SK-N-SH (cell line): ENCODE measurements at regions not wholly inside any gene's neighbourhood (a gene's known extent, or its start where the extent isn't known, plus 50 kb on each side); places are given as distances from the start of the nearest gene placed in this dataset.

Source experiments
- CTCF ChIA-PET: fragments of 300-600, 350-600 bp; formaldehyde crosslinking; extraction: SDS; loops from one replicate; lab custom pipeline; 2021; lab: Yijun Ruan, JAX
- POLR2A ChIA-PET: fragments of 350-600 bp; sonication (Branson Sonifier 250); formaldehyde crosslinking; extraction: SDS; loops from one replicate; lab custom pipeline; 2020; ENCODE audit warnings: antibody characterized with exemption, inconsistent platforms; lab: Yijun Ruan, JAX
- DNase-seq: peaks from one replicate; pipeline ENCODE4 v3.0.0; 2012
- H2AFZ ChIP-seq: fragments of 200-600 bp; sonication (generic); 2 replicates; pipeline ENCODE4 v1.8.1; 2016; ENCODE audit warnings: antibody characterized with exemption, mild to moderate bottlenecking, low read depth
- H3F3A ChIP-seq: fragments of 200-600 bp; sonication (generic); replicated peaks from 2 replicates; pipeline ENCODE3; 2016; ENCODE audit warnings: antibody characterized with exemption, mild to moderate bottlenecking; ENCODE audit not compliant: insufficient read depth
- H3K27ac ChIP-seq, 2 experiments: fragments of 200-500 bp in 1 of 2; fragments of 200-600 bp in 1 of 2; sonication (Bioruptor generic) in 1 of 2; sonication (generic), shearing (Covaris generic) in 1 of 2; 2 replicates each; pipeline versions ENCODE4 v1.5.1 to v1.6.1; 2014 to 2016; ENCODE audit warnings: low read depth in 2 of 2, inconsistent platforms in 1 of 2, low read length in 1 of 2, mild to moderate bottlenecking in 1 of 2, mixed read lengths in 1 of 2
- H3K27me3 ChIP-seq: fragments of 200-600 bp; sonication (generic), shearing (Covaris generic); 2 replicates; pipeline ENCODE4 v1.6.1; 2016; ENCODE audit warnings: mixed run types; ENCODE audit not compliant: insufficient read depth
- H3K36me3 ChIP-seq, 2 experiments: fragments of 200-500 bp in 1 of 2; fragments of 200-600 bp in 1 of 2; sonication (Bioruptor generic) in 1 of 2; sonication (generic) in 1 of 2; replicated peaks in 1 of 2; 2 replicates each; pipeline versions ENCODE3 to v1.5.1; 2014 to 2016; ENCODE audit warnings: low read length in 1 of 2, mild to moderate bottlenecking in 1 of 2; ENCODE audit not compliant: insufficient read depth in 2 of 2, control insufficient read depth in 1 of 2
- H3K4me1 ChIP-seq, 2 experiments: fragments of 200-500 bp in 1 of 2; fragments of 200-600 bp in 1 of 2; sonication (Bioruptor generic) in 1 of 2; sonication (generic), shearing (Covaris generic) in 1 of 2; 2 replicates each; pipeline versions ENCODE4 v1.5.1 to v1.6.1; 2014 to 2016; ENCODE audit warnings: low read depth in 1 of 2, low read length in 1 of 2, mixed run types in 1 of 2; ENCODE audit not compliant: insufficient read depth in 2 of 2, control insufficient read depth in 1 of 2
- H3K4me2 ChIP-seq: fragments of 200-600 bp; sonication (generic), shearing (Covaris generic); 2 replicates; pipeline ENCODE4 v1.6.1; 2017; ENCODE audit warnings: mixed run types
- H3K4me3 ChIP-seq, 2 experiments: fragments of 200-500 bp in 1 of 2; fragments of 200-600 bp in 1 of 2; sonication (Bioruptor generic) in 1 of 2; sonication (generic), shearing (Covaris generic) in 1 of 2; 2 replicates each; pipeline versions ENCODE4 v1.5.1 to v1.8.1; 2014 to 2016; ENCODE audit warnings: low read depth in 2 of 2, inconsistent platforms in 1 of 2, low read length in 1 of 2, mild to moderate bottlenecking in 1 of 2, mixed read lengths in 1 of 2, moderate library complexity in 1 of 2
- H3K79me2 ChIP-seq: fragments of 200-600 bp; sonication (generic); 2 replicates; pipeline ENCODE4 v1.8.1; 2017; ENCODE audit warnings: mild to moderate bottlenecking; ENCODE audit not compliant: insufficient read depth
- H3K9ac ChIP-seq: fragments of 200-600 bp; sonication (generic); 2 replicates; pipeline ENCODE4 v1.6.1; 2017; ENCODE audit warnings: mixed run types
- H3K9me2 ChIP-seq: fragments of 200-600 bp; sonication (generic); 2 replicates; pipeline ENCODE4 v1.6.1; 2017; ENCODE audit warnings: mixed run types
- H3K9me3 ChIP-seq: fragments of 200-600 bp; sonication (generic); 2 replicates; pipeline ENCODE4 v1.6.1; 2017; ENCODE audit warnings: mixed run types, mild to moderate bottlenecking, moderate library complexity
- H4K20me1 ChIP-seq: fragments of 200-600 bp; sonication (generic); 2 replicates; pipeline ENCODE4 v1.6.1; 2017; ENCODE audit warnings: mild to moderate bottlenecking, mixed run types; ENCODE audit not compliant: insufficient read depth
- EP300 ChIP-seq, 2 experiments: IDR thresholded peaks; 2 replicates each; pipeline versions ENCODE4 v1.4.0 to v1.6.1; 2012; ENCODE audit warnings: borderline replicate concordance in 1 of 2, low read depth in 1 of 2, low read length in 1 of 2
- FOXJ3 ChIP-seq: sonication (generic); formaldehyde crosslinking; IDR thresholded peaks from 2 replicates; pipeline ENCODE4 v1.5.1; 2020; ENCODE audit warnings: mild to moderate bottlenecking, missing genetic modification reagents
- IRF3 ChIP-seq: fragments of 150-350 bp; IDR thresholded peaks from 2 replicates; pipeline ENCODE4 v1.6.1; 2016; ENCODE audit warnings: mild to moderate bottlenecking, low read depth, low read length
- RCOR1 ChIP-seq: fragments of 150-350 bp; IDR thresholded peaks from 2 replicates; pipeline ENCODE4 v1.6.1; 2017; ENCODE audit warnings: antibody characterized with exemption, low read length
- REST ChIP-seq: IDR thresholded peaks from 2 replicates; pipeline ENCODE4 v1.6.1; 2012; ENCODE audit warnings: mild to moderate bottlenecking, low read depth, low read length, moderate library complexity
- RFX5 ChIP-seq: IDR thresholded peaks from 2 replicates; pipeline ENCODE4 v1.6.1; 2012; ENCODE audit warnings: mild to moderate bottlenecking, improper control_type of control experiment, low read length
- RXRA ChIP-seq: IDR thresholded peaks from 2 replicates; pipeline ENCODE4 v1.4.0; 2012; ENCODE audit warnings: low read depth, mild to moderate bottlenecking, borderline replicate concordance
- TAF1 ChIP-seq: IDR thresholded peaks from 2 replicates; pipeline ENCODE4 v1.6.1; 2012; ENCODE audit warnings: low read depth, mild to moderate bottlenecking, low read length, moderate library complexity, borderline replicate concordance
- WGBS: methylation state at CpG from one replicate; pipeline ENCODE4 v1.1.6; 2017; ENCODE audit warnings: low lambda C conversion rate; 5-methylcytosine and 5-hydroxymethylcytosine counted together
- TF ChIP-seq, protein P1 (sequence below): fragments of 150-350 bp; IDR thresholded peaks from 2 replicates; pipeline ENCODE4 v1.6.1; 2017; ENCODE audit warnings: antibody characterized with exemption, low read length, low read depth, borderline replicate concordance

GRCh38 chr3:78077842-78078241, 1037.9 kb downstream of the ROBO2 start:
- no peak overlapping the region for H3K4me3 ChIP-seq
- H3K36me3 ChIP-seq, result no peaks in the 10 kb centered on the region
- H3K27ac ChIP-seq, result no peak overlapping the region
- H2AFZ ChIP-seq, result no peak overlapping the region
- 68% methylated on average over 2 of the region's 2 CpGs for WGBS
- TF ChIP-seq, protein P1, sequence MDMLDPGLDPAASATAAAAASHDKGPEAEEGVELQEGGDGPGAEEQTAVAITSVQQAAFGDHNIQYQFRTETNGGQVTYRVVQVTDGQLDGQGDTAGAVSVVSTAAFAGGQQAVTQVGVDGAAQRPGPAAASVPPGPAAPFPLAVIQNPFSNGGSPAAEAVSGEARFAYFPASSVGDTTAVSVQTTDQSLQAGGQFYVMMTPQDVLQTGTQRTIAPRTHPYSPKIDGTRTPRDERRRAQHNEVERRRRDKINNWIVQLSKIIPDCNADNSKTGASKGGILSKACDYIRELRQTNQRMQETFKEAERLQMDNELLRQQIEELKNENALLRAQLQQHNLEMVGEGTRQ, result no peak
- no peak for TF ChIP-seq RXRA
- no peak for TF ChIP-seq REST
- no peak overlapping the region for H3K9ac ChIP-seq
- H4K20me1 ChIP-seq, result no peaks in the 10 kb centered on the region
- no peaks in the 10 kb centered on the region for H3K27me3 ChIP-seq
- ChIA-PET CTCF (no interaction called here), POLR2A (no interaction called here)
- H3K4me2 ChIP-seq, result no peak overlapping the region
- H3F3A ChIP-seq, result no peaks in the 10 kb centered on the region
- no peaks in the 10 kb centered on the region for H3K4me1 ChIP-seq
- DNase-seq, result no peak
- H3K9me2 ChIP-seq, result no peaks in the 10 kb centered on the region
- H3K9me3 ChIP-seq, result no peaks in the 10 kb centered on the region
- no peaks in the 10 kb centered on the region for H3K79me2 ChIP-seq

- Histone ChIP-seq H3K9ac (no peak overlapping the region), H3K4me2 (no peak overlapping the region), H3K27me3 (no peaks in the 10 kb centered on the region), H3K4me1 (no peaks in the 10 kb centered on the region), H3K4me3 (no peak overlapping the region), H3K36me3 (no peaks in the 10 kb centered on the region), H3F3A (no peaks in the 10 kb centered on the region), H3K27ac (no peak overlapping the region), H3K9me2 (no peaks in the 10 kb centered on the region), H2AFZ (no peak overlapping the region), H3K9me3 (no peaks in the 10 kb centered on the region), H3K79me2 (no peaks in the 10 kb centered on the region), H4K20me1 (no peaks in the 10 kb centered on the region)
- CTCF ChIA-PET, result interaction anchor here (0.7 kb wide), 1 partner anchor 115 kb away, joined by 4 read pairs; no protein-coding TSS in a partner anchor
- no peak for DNase-seq
- POLR2A ChIA-PET, result no interaction called here
- no peak for TF ChIP-seq RFX5
- TF ChIP-seq EP300 (IDR thresholded peaks at IDR 0.05; ENCODE audit: borderline replicate concordance in 1 of 2, low read depth in 1 of 2, low read length in 1 of 2), result no peak
- no peak for TF ChIP-seq FOXJ3 (CRISPR knock-in tag)
- no peak for TF ChIP-seq RCOR1
- TF ChIP-seq IRF3, result no peak
- no peak for TF ChIP-seq TAF1
Observed at GRCh38 chr3:78079514-78079913, 1039.6 kb downstream of the ROBO2 start.
